HG03354 (cell line): ENCODE measurements at regions not wholly inside any gene's neighbourhood (a gene's known extent, or its start where the extent isn't known, plus 50 kb on each side); places are given as distances from the start of the nearest gene placed in this dataset.
A peak's percentile ranks its signal among the peaks of the same experiment; 100 is the strongest.

ENCODE experiments used
- ATAC-seq: cut with Tn5 transposase; IDR thresholded peaks from one replicate; pipeline ENCODE4 v1.9.1; 2021; ENCODE audit warnings: mild to moderate bottlenecking; ENCODE audit not compliant: unreplicated experiment, poor library complexity, severe bottlenecking

DNA sequence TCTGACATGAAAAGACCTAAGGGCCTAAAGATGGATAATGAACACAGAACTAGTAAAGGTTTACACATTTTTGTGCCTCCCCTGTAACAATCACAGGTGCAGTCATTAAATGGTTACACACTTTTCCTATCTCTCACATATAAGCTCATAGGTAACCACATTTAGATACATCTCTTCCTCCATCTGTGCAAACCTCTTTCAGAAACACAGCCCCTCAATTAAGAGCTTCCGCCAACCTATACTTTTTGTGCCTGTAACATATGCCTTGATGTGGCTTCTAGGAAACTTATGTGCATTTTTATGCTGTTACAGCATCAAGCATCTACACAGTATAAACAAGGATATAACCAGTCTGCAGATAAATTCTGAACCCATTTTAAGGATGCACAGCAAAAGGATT, 643.3 kb downstream of the BCL11A start:
- ATAC-seq, result no peak

DNA sequence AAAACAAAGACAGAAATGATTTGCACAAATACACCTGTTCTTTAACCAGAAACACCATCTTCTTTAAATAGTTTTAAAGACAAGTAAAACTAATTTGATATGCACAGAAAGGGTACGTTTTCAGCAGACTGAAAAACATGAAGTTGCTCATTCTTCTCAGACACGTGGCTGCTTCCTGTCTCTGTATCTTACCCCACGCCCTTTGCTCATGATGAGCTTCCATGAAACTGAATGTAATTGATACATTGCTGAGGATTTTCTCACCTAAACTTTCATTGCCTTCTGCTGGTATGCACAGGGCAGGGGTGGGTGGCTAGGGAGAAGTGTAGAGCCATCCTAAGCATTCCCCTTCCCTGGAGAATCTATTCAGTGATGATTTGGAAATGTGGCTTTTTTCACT, 644.3 kb downstream of the BCL11A start:
- no peak for ATAC-seq

DNA sequence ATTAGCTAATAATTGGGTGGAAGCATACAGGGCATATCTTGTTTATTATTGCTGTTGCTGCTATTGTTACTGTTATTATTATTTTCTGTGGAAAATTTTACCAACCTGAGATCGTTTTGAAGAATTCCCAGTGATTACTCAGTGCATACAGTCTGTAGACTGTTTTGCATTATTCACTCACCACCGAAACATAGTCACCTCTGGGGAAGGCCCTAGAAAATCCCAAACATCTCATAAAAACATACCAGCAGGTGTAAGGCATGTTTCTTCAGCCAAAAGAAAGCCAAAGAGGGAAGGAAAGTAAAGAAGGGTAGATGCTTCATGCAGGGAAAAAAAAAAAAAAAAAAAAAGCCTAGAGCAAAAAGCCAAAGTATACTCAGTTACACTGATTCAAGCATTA, 647.7 kb downstream of the BCL11A start:
- ATAC-seq, result no peak

DNA sequence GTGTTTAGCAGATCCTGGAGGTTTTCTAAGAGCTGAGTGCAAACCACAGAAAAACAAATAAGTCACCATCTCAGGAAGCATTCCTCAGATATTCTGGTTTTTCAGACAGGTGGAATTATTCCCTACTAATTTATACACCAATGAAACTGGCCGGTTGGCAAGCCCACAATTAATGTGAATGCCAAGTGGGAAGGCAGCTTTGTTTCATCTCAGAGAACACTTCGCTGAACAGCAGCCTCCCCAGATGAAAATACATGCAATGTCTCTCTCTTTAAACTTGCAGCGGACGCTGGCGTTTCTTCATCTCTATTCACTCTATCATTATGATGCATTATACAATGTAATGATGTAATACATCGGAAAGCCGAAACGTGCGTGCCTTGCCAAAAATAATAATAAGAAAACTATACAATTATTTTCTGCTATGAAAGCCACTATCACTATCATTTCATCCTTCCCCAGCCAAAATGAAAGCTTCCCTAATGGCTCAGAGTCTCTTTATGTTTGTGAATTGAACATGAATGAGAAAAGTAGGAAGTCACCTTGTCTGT, 649.4 kb downstream of the BCL11A start:
- ATAC-seq, result no peak

DNA sequence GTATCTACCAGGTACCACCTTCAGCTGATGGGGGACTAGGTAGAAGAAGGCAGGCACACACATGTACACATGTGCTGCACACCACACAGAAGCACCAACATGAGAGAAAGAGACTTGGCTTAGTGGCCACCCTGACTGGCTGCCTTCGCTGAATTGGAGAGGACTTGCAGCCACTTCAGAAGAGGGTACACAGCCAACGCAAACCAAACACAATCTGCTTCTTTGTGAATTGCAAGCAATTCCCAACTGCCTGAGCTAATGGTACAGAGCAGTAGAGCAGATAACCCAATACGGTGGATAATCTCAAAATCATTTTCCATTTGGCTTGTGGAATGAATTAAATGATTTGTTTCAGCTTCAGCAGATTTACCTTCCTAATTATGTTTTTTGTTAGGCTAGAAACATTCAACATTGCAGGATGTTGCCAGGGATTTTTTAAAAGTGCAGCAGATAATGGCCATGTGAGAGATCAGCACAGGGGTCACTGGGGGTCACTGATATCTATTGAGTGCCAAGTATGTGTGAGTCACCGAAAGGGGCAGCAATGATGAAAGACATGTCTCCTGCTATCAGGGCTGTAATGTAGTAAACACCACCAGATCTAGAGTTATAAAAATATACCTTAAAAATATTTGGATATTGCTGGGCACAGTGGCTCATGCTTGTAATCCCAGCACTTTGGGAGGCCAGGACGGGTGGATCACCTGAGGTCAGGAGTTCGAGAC, 652.6 kb downstream of the BCL11A start:
- no peak for ATAC-seq

DNA sequence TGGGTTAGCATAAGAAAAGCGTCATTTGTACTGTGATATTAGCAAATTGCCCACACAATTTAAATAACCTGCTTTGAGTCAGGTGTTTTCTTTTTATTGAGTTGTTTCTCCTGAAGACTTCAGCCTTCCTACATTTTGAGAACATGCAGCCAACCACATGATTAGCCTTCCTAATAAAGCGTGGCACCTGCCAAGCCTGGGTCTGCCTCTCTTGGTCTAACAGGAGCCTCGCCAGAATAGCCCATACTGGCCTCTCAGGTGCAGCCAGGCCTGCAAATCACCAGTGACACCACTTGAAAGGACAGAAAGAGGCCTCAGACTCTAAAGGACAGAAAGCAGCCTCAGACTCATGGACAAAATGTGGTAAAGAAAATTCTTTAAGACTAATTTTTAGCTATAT, 653.8 kb downstream of the BCL11A start:
- ATAC-seq, result no peak

DNA sequence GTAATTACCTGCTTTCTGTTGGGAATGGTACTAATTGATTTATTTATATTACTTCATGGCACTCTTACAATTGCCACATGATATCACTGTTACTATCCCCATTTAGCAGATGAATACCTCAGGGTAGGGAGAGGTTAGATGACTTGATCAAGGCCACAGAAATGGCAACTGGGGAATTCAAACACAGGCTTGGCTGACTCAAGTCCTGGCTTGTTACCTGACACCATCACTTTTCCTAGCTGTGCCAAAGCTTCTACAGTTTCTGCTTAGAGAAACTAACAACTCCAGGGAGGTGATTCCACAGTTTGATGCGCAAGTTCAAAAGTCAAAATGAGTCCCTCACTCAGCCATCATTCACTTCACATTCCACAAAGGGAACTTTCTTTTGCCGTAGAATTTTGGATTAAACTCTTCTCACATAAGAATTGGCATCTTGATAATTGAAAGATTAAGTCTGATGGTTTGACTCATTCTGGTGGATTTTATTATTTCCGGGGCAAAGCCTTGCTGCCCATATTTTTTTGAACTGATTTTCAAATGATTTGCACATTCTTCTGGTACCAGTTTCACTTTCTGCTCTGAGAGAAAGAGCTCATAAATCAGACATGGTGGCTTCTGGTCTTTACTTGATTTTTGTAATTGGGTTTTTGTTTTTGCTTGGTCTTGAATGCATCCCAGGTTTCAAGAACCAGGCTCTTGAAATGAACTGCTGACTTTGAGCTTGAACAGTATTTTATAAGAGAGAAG, 656.8 kb downstream of the BCL11A start:
- no peak for ATAC-seq

DNA sequence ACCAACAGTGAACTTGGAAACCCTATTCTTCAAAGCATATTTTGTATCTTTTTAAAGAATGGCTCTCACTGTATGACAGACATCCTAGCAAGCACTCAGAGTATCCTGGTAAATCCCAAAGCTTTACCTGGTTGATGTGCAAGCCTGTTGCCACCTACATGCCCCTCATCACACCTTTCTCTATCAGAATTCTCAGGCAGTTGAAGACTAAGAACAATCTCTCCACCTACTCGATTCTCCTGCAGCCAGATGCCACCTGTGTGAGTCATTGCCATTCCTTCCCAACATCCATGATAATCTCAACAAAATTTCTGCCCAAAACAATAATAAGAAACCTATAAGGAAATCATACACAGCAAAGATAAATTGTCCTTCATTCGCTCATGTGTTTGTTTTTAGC, 659.8 kb downstream of the BCL11A start:
- no peak for ATAC-seq

DNA sequence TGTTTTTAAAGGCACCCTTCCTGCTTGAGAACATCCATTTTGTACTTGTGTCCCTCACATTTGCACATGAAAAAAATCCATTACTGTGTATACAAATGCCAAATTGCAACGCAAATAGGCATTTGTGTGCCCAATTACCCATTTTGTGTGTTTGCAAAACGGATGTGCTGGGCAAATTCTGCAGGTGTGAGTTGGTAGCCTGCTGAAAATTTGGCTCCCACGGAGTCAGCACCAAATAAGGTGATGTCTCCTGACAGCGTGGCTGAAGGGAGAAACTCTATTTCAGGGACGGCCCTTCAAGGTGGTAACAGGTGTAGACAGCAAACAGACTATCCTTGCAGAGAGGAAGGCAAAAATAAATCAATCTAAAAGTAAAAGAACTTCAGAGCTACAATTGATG, 661.1 kb downstream of the BCL11A start:
- ATAC-seq, result no peak

DNA sequence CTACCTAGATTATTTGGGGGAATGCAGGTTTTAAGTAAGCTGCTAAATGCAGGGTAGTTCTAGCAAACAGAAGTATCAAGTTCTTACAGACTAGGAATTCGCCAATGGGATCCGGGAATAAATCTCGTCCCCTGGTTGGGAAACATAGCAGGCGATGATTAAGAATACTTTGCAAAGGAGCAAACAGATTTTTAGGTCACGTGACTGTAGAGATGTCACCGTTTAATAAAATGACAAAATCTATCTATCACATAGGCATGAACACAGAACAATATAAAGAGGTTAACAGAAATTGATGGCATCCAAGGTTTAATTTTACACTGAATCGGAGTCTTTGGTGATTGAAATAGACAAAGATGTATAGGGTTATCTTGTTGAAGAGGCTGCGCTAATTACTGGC, 664.1 kb downstream of the BCL11A start:
- no peak for ATAC-seq

DNA sequence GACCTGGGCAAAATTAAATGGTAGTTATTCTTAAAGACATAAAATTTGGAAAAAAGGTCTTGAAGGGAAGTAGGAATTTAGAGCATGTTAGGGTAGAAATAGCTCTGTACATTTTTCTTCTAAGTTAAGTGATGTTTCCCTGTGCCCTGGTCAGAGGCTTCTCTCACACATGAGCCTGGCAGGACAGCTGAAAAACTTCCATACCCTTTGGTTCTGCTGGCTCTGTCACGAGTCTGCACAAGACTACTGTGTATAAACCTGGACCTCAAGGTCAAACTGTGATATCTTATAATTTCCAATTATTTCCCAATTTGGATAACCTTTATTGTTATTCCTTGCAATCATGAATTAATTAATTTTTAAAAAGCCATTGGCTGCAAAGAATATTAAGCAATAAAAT, 664.7 kb downstream of the BCL11A start:
- ATAC-seq, result no peak

DNA sequence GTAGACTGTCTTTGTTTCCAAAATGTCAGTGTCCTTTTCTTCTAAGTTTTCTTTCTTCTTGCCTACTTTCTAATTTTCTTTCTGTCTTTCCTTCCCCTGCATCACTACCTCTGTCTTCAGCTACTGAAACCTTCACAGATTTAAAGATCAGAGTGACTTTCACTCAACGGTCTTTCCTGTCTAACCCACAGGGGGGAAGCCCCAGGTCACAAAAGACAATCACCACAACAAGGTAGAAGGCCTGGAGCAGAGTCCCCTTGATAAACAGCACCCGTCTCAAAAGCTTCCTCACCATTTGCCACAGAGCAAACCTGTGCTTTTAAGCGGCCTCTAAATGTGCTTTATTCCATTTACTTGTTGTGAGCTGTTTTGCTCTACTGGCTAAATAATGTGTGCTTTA, 665.4 kb downstream of the BCL11A start:
- ATAC-seq, result peak; percentile 92

DNA sequence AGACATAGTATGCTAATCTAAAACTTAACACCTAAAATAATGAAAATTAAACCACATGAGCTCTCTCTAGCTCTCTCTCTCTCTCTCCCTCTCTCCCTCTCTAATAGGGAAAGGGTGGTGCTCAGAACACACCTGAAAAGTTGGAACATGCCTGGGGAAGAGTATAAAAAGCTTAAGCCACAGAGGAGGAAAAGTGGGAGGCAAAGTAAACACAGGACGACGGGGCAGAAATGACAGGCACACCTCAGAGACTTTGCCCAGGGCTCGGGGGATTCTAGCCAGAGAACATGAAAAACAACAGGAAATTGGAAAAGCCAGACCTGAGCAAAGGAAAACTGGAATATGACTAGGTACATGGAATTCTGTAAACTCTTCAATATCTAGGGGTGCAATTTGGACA, 666.1 kb downstream of the BCL11A start:
- no peak for ATAC-seq

DNA sequence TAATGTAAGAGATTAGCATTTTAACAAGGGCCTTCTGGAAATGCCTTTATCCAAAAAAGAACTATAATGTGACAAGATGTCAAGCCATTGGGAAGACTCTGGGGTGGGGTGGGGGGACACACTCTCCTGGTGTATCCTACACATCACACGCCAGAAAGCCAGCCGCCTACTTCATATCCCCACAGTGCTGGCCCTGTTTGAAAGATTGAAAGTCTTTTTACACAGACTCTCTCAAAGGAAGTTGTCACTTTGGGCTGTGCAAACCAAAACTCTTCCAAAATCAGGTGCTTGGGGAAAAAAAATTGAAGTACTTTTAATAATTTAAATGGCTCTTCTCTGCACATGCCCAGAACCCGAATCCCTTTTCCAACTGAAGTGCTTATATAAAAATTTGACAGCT, 666.7 kb downstream of the BCL11A start:
- no peak for ATAC-seq

DNA sequence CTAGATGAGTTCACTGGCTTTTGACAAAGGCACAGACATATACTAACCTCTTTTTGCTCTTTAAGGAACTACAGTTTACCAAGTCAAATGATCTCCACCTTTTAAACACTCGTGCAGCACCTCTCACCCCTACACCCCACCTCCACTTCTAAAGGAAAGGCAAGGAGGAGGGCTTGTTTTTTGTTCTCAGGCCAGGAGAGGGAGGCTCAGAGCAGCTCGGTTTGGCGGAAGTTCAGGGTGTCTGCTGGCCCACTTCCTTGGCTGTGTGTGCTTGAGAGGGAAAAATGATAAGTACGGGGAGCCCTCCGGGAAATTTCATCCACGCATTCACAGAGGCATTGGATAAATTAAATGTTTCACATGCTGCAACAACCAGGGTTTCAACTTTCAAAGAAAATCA, 667.9 kb downstream of the BCL11A start:
- ATAC-seq, result no peak

DNA sequence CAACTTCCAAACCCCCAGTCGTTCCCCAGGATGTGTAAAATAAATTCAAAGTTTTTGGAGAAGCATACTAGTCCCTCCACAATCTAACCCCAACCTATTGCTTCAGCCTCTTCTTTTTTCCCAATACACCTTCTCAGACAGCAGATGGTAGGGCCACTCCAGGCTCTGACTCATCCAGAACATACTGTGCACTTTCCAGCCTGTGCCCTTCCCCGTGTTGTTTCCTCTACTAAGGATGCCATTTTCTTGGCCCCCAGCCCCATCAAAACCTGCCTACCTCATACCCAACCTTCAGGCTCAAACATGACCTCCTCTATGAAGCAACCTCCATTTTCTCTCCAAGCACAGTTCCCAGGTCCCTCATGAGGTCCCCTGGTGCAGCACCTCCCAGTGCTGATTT, 669.3 kb downstream of the BCL11A start:
- no peak for ATAC-seq

DNA sequence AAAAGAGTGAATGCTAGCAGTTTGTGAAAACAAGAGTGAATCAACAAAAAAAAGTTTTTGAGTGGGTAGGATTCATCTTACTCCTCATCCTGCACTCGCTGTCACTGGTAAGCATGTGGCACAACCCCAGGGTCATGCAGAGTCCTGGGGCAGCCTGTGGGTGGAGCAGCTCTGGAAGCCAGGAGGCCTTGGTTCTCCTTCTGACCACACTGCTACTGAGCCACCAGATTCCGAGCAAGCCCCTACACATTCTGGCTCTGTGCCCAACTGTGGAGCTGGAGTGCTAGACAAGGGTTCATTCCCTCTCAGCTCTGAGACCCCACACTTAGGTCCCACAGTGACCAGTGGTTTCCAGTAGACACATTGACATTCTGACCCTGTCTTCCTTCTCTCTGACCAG, 670.6 kb downstream of the BCL11A start:
- ATAC-seq, result no peak

DNA sequence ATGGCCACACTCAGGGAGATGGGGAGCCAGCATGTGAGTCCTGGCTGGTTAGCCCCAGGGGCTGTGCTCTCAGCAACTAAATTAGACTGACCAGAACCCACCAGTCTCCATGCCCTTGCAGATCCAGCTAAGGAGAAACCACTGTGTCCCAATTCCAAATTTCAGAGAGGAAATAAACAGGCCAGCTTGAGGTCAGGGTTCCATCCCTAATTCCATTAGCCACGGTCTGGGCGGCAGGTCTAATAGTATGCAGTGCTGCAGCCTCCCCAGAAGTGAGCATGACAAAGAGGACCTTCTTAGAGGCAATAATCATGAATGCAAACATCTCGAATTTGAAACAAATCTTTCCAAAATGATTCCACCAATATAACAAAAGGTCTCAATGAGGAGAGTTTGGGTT, 671.2 kb downstream of the BCL11A start:
- no peak for ATAC-seq

DNA sequence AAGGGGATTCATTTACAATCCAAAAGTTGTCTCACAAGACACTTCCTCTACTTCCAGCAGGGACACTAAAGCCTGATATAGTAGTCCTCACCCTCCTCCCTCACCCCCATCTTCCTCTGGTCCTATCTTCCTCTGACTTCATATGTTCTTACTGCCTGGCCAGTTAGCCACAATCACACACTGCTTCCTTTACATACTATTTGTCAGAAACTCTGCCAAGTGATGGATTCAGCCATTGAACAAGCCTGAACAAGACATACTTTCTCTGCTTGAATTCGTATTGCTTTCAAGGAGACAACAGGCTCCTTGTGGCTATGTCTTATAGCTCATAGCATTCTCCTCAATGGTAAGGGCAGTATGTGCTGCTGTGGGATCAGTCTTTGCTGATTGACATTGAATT, 672.2 kb downstream of the BCL11A start:
- ATAC-seq, result no peak

DNA sequence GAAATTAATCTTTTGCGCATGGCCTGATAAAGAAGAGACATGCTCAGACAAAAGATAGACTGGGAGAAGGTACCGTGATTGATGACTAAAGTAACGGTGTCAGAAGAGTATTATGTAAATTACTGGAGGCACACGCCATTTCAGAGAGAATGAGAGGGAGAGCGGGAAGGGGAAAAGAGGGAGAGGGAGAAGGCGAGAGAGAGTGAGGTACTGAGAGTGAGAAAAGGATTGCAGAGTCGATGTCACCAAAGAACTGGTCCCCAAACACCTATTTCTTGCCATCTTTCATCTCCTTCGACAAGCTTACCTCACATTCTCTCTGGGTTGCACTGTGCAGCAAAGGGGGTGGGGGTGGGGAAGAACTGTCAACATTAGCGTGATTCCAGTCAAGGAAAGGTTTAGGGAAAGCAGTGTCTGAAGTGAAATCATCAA, 673.7 kb downstream of the BCL11A start:
- no peak for ATAC-seq

DNA sequence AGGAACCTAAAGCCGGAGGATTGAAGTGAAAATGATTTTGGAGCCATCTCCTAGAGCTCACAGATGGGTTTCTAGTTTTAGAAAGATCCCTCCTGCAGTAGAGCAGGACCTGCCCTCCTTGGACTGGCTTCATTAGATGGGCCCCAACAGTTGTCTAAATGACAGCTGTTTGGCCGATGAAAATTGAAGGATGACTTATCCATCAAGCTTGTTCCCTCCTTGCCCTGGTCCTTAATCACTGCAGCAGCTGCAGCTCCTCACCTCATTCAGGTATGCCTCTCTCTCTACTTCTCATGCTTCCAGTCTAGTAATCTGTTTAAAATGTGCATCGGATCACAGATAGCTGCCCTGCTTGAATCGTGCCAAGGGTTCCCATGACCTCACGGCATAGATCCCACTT, 677.6 kb downstream of the BCL11A start:
- no peak for ATAC-seq
